ENCODE measurements at regions not wholly inside any gene's neighbourhood (a gene's known extent, or its start where the extent isn't known, plus 50 kb on each side); places are given as distances from the start of the nearest gene placed in this dataset.

DNA sequence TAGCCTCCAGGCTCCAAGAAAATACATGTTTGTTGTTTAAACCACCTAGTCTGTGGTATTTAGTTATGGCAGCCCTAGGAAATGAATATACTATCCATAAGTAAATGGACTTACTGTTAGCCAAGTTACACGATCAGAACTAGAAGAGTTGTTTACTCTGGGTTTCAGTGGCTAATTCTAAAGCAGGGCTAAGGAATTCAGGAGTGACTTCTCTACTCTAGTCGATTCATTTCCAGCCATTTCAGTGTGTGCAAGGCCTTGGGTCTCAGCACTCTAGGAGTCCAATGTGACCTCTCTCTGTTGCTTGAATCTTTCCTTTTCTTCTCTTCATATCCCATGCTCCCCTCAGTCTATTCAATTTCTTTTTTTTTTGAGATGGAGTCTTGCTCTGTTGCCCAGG, 66.7 kb downstream of the BHLHE40 start:
- no peak for TF ChIP-seq POLR2AphosphoS5 (IDR thresholded peaks at IDR 0.05; ENCODE audit: borderline replicate concordance, low read depth, low read length)
- TF ChIP-seq EZH2 (IDR thresholded peaks at IDR 0.05), result no peak
